ENCODE measurements at regions not wholly inside any gene's neighbourhood (a gene's known extent, or its start where the extent isn't known, plus 50 kb on each side); places are given as distances from the start of the nearest gene placed in this dataset.

DNA sequence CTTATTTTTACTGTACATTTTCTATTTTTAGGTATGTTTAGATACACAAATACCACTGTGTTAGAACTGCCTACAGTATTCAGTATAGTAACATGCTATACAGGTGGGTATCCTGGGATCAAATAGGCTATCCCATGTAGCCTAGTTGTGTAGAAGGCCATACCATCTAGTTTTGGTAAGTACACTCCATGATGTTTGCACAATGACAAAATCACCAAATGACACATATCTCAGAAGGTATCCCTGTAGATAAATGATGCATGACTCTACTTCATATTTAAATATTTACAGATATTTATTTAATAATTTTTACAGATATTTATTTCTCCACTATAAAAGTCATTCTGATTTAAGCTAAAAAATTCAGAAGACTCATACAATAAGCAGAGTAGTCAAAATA, 233.8 kb upstream of the OSR1 start:
- intact Hi-C loops (cut with micrococcal nuclease), result no loop called here
- DNase-seq, result no peak
- no peak for ATAC-seq

DNA sequence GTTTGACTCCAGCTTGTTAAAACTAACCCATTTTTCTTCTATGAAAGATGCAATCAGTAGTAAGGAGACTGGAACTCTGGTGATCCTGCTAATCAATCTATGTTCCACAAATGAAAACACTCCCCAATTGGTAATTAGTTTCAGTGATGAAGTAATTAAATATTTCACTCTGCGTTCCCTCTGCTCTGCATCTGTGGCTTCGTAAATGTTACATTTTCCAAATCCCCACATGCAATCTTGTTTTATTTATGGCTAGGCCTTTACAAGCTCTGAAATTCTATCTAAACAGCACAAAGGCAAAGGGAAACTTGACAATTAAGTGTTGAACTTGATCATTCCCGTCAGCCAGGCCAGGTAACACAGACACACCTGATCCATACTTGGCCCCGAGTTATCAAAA, 231.4 kb upstream of the OSR1 start:
- DNase-seq, result no peak
- no peak for ATAC-seq
- intact Hi-C loops (cut with micrococcal nuclease), result no loop called here

DNA sequence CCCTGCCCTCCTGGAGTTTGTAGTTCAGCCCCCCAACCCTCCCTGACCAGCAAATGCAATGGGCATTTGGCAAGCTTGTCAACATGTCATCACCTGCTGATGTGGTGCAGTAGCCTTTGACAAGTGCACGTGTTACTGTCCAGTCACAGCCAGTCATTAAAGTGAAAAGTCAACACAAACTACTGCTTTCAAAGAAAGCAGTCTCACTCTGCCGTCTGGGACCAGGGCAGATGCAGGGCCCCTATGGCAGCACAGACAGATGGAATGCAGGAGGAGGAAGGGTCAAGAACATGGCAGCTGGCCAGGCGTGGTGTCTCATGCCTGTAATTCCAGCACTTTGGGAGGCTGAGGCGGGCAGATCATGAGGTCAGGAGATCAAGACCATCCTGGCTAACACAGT, 222.4 kb upstream of the OSR1 start:
- DNase-seq, result peak; percentile 30
- intact Hi-C loops (cut with micrococcal nuclease), result no loop called here

DNA sequence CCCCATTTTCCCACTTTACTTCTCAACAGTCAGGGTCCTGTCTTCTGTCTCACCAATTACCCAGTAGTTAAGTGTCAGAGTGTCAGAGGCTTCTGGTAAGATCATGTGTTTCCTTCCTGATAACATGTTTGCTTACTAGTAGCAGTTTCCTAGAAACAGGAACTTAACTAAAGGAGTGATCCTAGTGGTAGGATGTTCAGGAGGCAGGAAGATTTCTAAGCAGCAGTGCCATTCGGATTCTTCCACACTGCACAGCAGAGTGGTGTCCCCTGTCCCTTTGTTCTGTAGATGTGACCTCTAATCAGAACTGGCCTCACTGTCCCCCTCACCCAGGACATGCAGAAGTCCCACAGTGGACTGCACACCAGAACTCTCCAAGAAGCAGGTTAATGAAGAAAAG, 221.8 kb upstream of the OSR1 start:
- ATAC-seq, result peak; percentile 77
- no peak for DNase-seq
- intact Hi-C loops (cut with micrococcal nuclease), result no loop called here

More for the DNA sequence above, 222.4 kb upstream of the OSR1 start:
- peak; percentile 84 for ATAC-seq

DNA sequence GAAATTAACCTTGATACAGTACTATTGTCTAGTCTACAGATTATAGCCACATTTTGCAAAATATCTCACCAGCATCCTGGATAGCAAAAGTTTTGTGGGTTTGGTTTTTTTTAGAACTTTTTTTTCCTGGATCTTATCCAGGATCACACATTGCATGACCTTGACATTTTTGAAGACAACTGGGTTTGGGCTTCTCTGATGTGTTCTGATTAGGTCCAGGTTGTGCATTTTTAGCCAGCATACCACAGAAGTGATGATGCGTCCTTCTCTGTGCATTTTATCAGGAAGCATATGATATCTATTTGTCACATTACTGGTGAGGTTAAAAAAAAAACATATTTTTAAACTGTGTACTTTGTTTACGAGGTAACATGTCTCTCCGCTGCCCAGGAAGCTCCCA, 221.0 kb upstream of the OSR1 start:
- intact Hi-C loops (cut with micrococcal nuclease), result no loop called here
- DNase-seq (no peak), ATAC-seq (no peak)

DNA sequence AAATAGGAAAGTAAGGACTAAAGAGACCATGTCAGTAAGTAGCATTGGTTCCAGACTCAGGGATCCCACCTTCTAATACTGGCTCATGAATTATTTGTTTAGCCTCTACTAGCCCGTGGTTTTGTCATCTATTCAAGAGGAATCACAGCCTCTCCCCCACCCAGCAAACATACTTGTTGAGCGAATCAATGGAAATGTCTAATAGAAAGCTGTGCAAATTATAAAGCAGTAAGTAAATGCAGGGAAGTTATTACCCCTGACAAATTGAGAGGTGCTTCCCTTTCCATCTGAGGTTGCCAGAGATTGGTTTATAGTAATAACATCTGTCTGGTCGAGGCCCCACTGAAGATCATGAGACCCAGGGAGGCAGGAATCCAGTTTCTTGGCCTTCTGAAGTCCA, 219.3 kb upstream of the OSR1 start:
- intact Hi-C loops (cut with micrococcal nuclease), result no loop called here
- ATAC-seq (no peak), DNase-seq (no peak)

DNA sequence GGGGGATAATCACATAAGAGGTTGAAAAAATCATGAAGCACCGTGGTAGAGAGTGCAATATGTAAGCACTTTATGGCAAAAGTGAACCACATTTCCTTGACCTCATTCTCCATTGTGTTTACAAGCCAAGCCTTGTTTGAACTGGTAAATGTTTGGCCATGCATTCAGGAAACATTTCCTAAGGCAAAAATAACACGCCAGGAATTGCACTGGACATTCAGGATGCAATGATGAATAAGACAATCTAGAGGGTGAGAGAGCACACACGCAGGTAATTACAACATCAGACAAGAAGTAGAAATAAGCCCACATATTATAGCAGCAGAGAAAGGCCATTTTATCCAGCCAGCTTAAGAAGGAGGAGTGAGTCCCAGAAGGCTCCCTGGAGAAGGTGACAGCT, 218.0 kb upstream of the OSR1 start:
- intact Hi-C loops (cut with micrococcal nuclease), result no loop called here
- DNase-seq (no peak), ATAC-seq (no peak)

DNA sequence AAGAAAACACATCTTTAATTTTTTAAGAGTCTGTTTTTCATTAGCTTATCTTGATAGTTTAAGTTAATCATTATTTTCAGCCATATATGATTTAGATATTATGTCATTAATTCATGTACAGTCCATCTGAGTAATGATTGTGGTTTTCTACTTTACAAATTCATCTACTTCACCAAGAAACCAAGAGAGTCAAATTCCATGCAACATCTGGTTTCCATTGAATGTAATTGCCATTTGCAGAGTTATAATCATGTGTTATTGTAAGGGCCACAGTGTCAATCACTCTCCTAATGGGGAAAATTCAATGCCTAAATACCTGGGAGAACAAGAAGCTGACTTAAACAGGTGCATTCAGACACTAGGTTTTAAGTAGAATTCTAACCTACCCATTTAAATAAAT, 217.2 kb upstream of the OSR1 start:
- intact Hi-C loops (cut with micrococcal nuclease), result no loop called here
- ATAC-seq, result no peak
- no peak for DNase-seq

DNA sequence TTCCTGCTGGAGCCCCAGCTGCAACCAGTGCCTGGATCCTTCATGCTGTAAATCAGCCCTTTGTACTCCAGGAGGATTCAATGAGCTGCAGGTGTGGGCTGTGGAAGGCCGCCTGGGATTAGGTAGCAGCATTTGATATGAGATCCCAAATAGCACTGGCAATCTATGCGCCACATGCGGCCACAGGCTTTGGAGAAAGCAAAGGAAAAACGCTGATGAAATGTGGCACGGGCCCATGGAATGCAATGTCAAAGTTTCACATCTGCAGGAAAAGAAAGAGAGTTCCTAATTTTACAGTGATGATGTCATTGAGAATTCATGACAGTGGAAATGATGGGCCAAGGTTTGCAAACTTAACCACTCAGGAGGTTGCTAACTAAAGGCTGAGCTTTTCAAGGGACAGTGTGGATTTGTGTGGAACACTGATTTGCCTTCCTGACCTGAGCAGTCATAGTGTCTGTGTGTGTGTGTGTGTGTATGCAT, 216.4 kb upstream of the OSR1 start:
- intact Hi-C loops (cut with micrococcal nuclease), result no loop called here
- ATAC-seq (peak; percentile 85), DNase-seq (peak; percentile 61)

DNA sequence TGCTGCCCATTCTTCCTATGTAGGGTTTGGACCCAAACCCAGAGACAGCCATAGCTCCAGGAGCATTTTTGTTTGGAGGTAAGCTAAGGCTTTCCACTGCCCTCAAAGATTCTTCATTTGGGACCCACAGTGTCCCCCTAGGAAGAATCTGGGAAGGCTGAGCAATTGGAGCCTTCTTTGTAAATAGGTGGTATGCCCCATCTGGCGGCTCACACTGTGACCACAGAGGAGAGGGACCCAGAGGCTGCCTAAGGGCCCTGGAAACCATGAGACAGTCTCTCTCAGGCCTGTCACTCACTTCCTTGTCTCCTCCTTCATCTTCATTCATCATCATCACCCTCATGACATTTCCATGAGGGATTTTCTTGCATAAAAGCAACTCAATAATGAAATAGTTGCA, 215.4 kb upstream of the OSR1 start:
- no peak for DNase-seq
- no peak for ATAC-seq
- intact Hi-C loops (cut with micrococcal nuclease), result no loop called here

DNA sequence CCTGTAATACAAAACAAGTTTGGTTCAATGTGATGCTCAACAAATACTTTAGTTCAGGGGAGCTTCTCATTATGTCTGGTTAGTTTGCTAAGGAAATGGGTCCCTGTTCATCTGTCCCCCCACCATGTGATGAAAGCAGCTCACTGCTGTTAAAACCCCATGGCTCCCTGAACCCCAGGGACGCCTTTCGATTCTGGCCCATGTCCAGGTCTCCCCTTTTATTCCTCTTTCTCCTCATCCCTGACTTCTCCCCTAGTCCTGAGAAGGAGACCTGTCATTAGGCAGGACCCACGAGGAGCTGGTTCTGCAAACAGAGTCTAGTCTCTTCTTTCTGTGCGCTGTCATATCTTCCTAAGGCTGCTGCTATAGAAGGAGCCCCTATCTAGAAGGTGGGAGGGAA, 213.3 kb upstream of the OSR1 start:
- intact Hi-C loops (cut with micrococcal nuclease), result no loop called here
- ATAC-seq (no peak), DNase-seq (no peak)

DNA sequence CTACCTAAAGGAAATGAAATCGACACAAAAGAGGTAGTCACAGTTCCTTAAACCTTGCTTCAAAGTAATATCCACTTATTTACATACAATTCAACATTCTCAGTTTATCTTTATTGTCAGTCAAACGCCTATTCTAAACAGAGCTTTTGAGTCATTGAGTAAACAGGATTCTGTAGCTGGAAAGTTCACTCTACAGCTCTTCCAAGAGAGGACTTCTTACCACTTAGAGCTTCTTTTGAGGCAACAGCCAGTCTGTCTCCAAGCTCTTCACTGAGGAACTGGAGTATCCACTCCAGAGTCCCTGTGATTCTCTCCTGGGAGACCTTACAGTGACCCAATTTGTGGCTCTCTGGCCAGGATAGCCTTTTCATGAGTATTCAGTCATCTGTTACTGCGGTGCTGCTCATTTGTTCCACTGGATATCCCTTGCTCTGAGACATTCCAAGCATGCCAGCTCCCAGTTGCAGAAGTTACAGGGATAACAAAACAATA, 210.9 kb upstream of the OSR1 start:
- no peak for DNase-seq
- ATAC-seq, result no peak
- intact Hi-C loops (cut with micrococcal nuclease), result no loop called here

DNA sequence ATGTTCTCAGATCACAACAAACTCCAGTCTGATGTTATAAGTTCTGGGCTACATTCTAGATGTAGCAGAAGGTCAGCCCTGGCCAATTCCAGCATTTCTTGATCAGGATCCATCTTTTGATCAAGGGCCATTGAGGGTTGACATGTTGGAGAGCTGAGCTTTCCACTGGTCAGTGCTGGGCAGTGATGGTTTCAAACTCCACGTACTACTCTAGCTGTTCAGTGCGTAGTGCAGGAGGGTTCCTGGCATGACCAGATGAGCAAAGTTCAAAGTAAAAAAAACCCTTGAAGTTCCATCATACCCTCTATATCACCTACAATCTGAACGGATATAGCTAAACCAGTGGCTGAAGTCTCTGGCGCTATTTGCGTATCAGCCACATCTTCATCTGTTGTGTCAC, 210.4 kb upstream of the OSR1 start:
- intact Hi-C loops (cut with micrococcal nuclease), result no loop called here
- ATAC-seq (no peak), DNase-seq (no peak)

DNA sequence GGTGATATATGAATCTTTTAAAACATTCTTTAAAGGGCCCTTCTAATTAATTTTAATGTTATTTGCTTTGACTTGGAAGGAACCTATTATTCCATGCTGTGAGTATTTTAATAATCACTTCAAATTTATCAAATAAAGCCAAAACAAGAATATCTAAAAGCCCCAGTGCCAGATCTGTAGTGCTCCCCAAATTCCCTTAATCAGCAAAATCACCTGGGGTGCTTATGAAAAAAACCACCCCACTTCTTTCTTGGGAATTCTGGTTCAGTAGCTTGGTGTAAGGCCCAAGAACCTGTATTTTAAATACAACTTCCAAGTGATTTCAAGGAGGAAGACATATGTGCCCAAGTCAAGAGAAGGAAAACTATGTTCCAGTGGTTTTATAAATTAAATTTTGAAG, 202.4 kb upstream of the OSR1 start:
- ATAC-seq, result no peak

DNA sequence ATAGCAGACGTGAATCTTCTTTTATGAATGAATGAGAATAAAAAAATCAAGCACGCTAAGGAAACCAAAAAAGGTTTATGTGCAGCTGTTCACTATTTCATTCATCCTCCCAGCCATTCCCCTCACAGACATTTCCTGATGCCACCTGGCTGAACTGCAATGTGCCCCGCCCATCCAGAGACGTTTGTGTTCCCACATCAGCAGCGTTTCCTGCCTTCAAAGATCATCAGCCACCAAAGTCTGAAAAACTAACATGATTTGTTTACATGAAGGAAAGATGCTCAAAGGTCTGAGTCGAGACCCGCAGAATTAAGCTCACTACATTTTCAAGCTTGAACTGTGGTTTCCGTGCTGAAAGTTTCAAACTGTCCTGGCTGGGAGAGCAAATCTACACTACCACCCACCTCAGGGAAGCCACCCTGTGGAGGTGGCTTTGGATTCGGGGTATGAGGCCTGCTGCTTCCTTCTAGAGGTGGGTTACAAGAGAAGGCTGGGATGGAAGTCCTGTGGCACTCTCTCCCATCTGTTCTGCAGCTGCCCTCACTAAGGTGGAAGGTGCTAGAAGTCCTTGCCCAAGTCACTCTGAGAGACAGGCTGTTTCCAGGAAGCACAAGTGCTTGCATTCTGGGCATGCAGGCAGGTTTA, 201.3 kb upstream of the OSR1 start:
- intact Hi-C loops (cut with micrococcal nuclease), result no loop called here
- ATAC-seq (no peak), DNase-seq (no peak)

More for the DNA sequence above, 202.4 kb upstream of the OSR1 start:
- intact Hi-C loops (cut with micrococcal nuclease), result no loop called here
- no peak for DNase-seq

DNA sequence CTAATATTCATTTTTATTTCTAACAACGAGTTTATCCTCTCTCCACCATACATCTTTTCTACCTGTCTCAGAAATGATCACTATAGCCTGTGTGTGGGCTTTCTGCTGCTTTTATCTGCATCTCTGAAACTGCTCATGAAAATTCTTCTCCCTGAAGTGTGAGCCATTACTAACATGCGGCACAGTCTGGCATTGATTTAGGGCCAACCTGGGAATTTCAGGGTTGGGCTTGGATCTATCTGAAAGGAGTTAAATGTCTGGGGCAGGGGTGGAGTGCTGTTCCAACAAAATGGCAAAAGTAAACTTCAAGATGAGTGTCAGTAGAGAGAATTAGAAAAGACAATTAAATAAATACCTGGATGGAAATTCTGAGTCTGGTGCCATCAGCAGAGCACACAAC, 198.2 kb upstream of the OSR1 start:
- intact Hi-C loops (cut with micrococcal nuclease), result no loop called here
- ATAC-seq (no peak), DNase-seq (no peak)

DNA sequence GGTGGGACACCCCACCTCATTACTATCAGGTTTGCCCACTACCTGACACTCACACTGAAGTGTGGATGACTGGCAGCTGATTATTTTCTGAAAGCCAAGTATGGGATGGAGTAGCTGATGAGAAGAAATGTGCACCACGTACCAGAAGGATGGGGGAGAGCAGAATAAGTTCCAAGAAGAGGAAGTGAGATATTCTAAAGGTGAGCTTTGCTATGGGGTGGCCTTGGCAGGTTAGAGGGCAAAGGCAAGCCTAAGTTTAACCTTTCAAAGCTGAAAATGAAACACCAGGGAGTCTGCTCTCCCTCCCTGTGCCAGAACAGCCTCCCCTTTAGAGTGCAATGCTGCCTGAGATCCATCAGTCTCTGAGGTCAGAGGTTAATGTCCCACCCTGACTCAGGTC, 196.1 kb upstream of the OSR1 start:
- intact Hi-C loops (cut with micrococcal nuclease), result no loop called here

DNA sequence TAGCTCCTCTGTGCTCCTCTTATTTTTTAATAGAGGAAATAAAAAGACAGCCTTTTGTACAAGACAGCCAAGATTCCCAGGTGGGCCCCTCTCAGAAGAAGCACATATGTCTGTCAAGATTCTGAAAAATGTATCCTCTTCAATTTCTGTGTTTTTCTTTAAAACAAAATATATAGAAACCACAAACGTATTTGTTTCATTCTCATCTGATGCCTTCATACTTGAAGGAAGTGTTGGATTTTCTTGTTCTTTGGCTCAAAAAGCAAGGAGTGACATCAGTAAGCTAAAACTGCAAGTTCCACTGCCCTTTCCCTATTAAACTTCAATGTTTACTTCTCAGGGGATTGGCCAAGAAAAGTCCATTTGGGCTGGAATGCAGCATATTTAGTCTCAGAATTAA, 193.8 kb upstream of the OSR1 start:
- DNase-seq, result no peak
- intact Hi-C loops (cut with micrococcal nuclease), result no loop called here
- no peak for ATAC-seq

More for the DNA sequence above, 196.1 kb upstream of the OSR1 start:
- no peak for DNase-seq
- no peak for ATAC-seq

DNA sequence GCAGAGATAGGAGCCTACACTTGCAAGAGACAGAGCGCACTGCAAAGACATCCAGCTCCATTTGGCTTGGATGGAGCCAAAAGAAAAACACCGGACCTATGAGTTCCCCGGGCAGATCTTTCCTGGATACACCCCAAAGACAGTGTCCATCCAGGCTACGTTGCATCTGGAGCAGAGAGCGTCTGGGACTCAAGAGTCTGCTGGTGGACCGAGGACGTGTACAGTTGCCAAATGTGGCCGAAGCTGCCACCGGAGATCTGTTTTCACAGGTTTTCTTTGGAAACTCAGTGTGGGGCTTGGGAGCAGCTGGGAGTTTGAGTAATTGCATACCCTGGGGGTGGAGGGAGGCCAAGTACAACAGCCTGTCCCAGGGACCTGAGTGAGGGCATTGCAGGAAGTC, 192.3 kb upstream of the OSR1 start:
- DNase-seq, result no peak
- ATAC-seq, result no peak
- intact Hi-C loops (cut with micrococcal nuclease), result no loop called here

DNA sequence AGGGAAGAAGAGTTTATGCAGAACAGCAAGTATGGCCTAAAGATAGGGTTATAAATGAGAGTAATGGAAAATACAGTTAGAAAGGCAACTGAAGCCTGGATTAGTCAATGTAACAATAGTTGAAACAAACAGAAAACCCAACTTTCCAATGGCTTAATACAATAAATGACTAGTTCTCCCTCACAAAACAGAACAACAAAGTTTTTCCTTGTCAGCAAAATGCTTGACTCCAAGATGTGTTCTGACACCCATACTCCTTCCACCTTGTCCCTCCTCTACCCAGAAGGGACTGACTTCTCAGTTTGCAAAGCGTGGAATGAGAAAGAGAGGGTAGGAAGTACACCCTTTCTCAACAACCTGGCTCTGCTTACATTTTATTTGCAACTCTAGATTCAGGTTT, 191.4 kb upstream of the OSR1 start:
- intact Hi-C loops (cut with micrococcal nuclease), result no loop called here
- no peak for ATAC-seq
- no peak for DNase-seq

DNA sequence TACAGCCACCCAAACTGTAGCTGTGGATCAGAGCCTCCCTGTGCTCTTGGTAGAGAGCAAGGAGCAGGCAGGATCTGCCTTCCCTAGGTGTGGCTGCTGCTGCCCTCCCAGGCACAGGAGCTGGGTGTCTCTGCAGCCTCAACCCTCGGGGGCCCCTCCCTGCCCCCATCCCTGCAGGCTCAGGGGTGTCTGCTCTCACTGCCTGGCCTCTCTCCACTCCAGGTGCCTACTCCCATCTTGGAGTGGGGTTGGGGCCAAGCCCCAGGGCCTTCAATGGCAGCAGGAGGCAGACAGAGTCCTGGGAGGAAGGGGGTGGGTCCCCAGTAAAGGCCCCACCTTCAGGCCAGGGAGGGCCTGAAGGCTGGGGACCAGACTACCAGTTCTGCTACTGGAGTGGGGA, 189.7 kb upstream of the OSR1 start:
- DNase-seq, result no peak
- intact Hi-C loops (cut with micrococcal nuclease), result no loop called here
- no peak for ATAC-seq

DNA sequence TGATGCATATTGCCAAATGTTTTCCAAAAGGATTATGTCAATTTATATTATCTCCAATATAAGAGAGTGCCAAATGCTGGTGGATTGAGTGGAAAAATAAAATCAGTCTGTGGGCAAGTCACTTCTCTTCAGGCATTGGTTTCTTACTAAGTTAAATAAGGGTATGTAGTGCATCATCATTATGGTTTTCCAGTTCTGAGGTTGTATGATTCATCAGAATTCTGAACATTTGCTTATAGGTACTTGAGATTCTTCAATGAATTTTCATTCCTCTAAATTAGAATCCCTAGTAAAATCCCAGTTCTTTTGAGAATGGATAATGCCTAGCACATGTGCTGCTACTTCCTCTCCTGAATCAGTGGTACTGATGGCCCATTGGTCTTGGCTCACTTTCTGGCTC, 188.9 kb upstream of the OSR1 start:
- no peak for ATAC-seq
- intact Hi-C loops (cut with micrococcal nuclease), result no loop called here

More for the DNA sequence above, 188.9 kb upstream of the OSR1 start:
- no peak for DNase-seq
